CD4-positive, alpha-beta T cell (primary cell): ENCODE measurements at regions not wholly inside any gene's neighbourhood (a gene's known extent, or its start where the extent isn't known, plus 50 kb on each side); places are given as distances from the start of the nearest gene placed in this dataset.

Experiments used
- ATAC-seq: fragments of 200-7000 bp; cut with Tn5 transposase; one replicate; pipeline ENCODE4 v1.10.0; 2022; ENCODE audit warnings: mild to moderate bottlenecking; ENCODE audit not compliant: poor library complexity
- CTCF ChIA-PET: fragments of 350-600 bp; sonication (Branson Sonifier 250); formaldehyde crosslinking; loops from one replicate; lab custom pipeline; 2021; ENCODE audit warnings: antibody characterized with exemption, inconsistent platforms; lab: Charles Lee
- POLR2A ChIA-PET: fragments of 350-600 bp; sonication (Branson Sonifier 250); formaldehyde crosslinking; loops from one replicate; lab custom pipeline; 2021; ENCODE audit warnings: antibody characterized with exemption, inconsistent platforms; lab: Charles Lee
- DNase-seq, 14 experiments: peaks; one replicate each; pipeline ENCODE4 v3.0.0-alpha.2; 2013 to 2020; ENCODE audit warnings: mixed read lengths in 2 of 14
- H3K27ac ChIP-seq, 2 donors: one replicate each; pipeline versions ENCODE4 v1.5.1 to v1.7.0; 2013; ENCODE audit warnings: low read length in 2 of 2, low read depth in 1 of 2, mild to moderate bottlenecking in 1 of 2
- H3K27me3 ChIP-seq, 2 experiments: 1 replicate in 1 of 2; 2 replicates in 1 of 2; pipeline versions ENCODE4 v1.6.1 to v1.7.0; 2013; ENCODE audit warnings: low read length in 2 of 2, control low read depth in 1 of 2, mild to moderate bottlenecking in 1 of 2, moderate library complexity in 1 of 2; ENCODE audit not compliant: insufficient read depth in 2 of 2, control insufficient read depth in 1 of 2
- H3K36me3 ChIP-seq: one replicate; pipeline ENCODE4 v1.6.1; 2013; ENCODE audit warnings: low read length, control low read depth; ENCODE audit not compliant: insufficient read depth
- H3K4me1 ChIP-seq: one replicate; pipeline ENCODE4 v1.6.1; 2013; ENCODE audit warnings: low read length, control low read depth; ENCODE audit not compliant: insufficient read depth
- H3K4me3 ChIP-seq: one replicate; pipeline ENCODE4 v1.5.1; 2013; ENCODE audit warnings: mild to moderate bottlenecking, low read length, moderate library complexity
- H3K9me3 ChIP-seq, 2 experiments: 1 replicate in 1 of 2; 2 replicates in 1 of 2; pipeline versions ENCODE4 v1.6.1 to v1.7.0; 2013; ENCODE audit warnings: low read length in 2 of 2, mild to moderate bottlenecking in 2 of 2, control low read depth in 1 of 2, moderate library complexity in 1 of 2; ENCODE audit not compliant: control insufficient read depth in 1 of 2, insufficient read depth in 1 of 2
- H3K27ac Mint-ChIP-seq: one replicate; pipeline ENCODE4 v1.8.0; 2020; ENCODE audit warnings: mixed read lengths
- H3K27me3 Mint-ChIP-seq: one replicate; pipeline ENCODE4 v1.8.0; 2021; ENCODE audit warnings: mixed read lengths
- H3K36me3 Mint-ChIP-seq: one replicate; pipeline ENCODE4 v1.8.0; 2021; ENCODE audit warnings: low read depth, mixed read lengths
- H3K4me1 Mint-ChIP-seq: one replicate; pipeline ENCODE4 v1.8.0; 2021; ENCODE audit warnings: low read depth, mixed read lengths
- H3K4me3 Mint-ChIP-seq: one replicate; pipeline ENCODE4 v1.8.0; 2020; ENCODE audit warnings: mild to moderate bottlenecking, mixed read lengths
- H3K9me3 Mint-ChIP-seq: one replicate; pipeline ENCODE4 v1.8.0; 2020; ENCODE audit warnings: mixed read lengths
- CTCF ChIP-seq: fragments of 200-600 bp; IDR thresholded peaks from one replicate; pipeline ENCODE4 v1.8.0; 2022; ENCODE audit warnings: antibody characterized with exemption, mild to moderate bottlenecking
- intact Hi-C, 2 experiments: fragments of 100-400 bp; cut with DNase I in 1 of 2; cut with micrococcal nuclease in 1 of 2; formaldehyde crosslinking; loops; one replicate each; pipeline versions ENCODE4 v1.15.1 to v1.9.0; 2023 to 2025; cut with DNase I, micrococcal nuclease

- Histone ChIP-seq H3K27me3 (no peaks in the 10 kb centered on the region), H3K27ac (no peak overlapping the region), H3K4me3 (no peak overlapping the region), H3K9me3 (peaks cover 0 to 11% of the 10 kb centered on the region in 2 experiments), H3K4me1 (no peaks in the 10 kb centered on the region), H3K36me3 (no peaks in the 10 kb centered on the region)
- no peak for ATAC-seq
- Mint-ChIP-seq H3K4me1 (no peaks in the 10 kb centered on the region), H3K4me3 (no peak overlapping the region), H3K36me3 (no peaks in the 10 kb centered on the region), H3K9me3 (no peaks in the 10 kb centered on the region), H3K27ac (no peak overlapping the region), H3K27me3 (peaks cover 4% of the 10 kb centered on the region)
- no peak for DNase-seq
- POLR2A ChIA-PET, result no interaction called here
- intact Hi-C loops, result no loop called here
- CTCF ChIA-PET, result no interaction called here
- TF ChIP-seq CTCF, result no peak
These were observed 101.1 kb upstream of the COL5A1 start for GRCh38 chr9:134540276-134541096.

- Mint-ChIP-seq H3K27ac (no peak overlapping the region), H3K4me3 (no peak overlapping the region), H3K27me3 (peaks cover 4% of the 10 kb centered on the region), H3K4me1 (no peaks in the 10 kb centered on the region), H3K9me3 (no peaks in the 10 kb centered on the region), H3K36me3 (no peaks in the 10 kb centered on the region)
- ChIA-PET CTCF (no interaction called here), POLR2A (no interaction called here)
- H3K9me3 ChIP-seq, result peaks cover 0 to 11% of the 10 kb centered on the region in 2 experiments
- no peak for DNase-seq
- no peak overlapping the region for H3K27ac ChIP-seq
- peaks cover 0 to 3% of the 10 kb centered on the region in 2 experiments for H3K27me3 ChIP-seq
- no peak for TF ChIP-seq CTCF
- H3K4me1 ChIP-seq, result no peaks in the 10 kb centered on the region
- no peak for ATAC-seq
- no peaks in the 10 kb centered on the region for H3K36me3 ChIP-seq
- intact Hi-C loops, result no loop called here
- H3K4me3 ChIP-seq, result no peak overlapping the region
These were observed 100.4 kb upstream of the COL5A1 start for GRCh38 chr9:134541097-134541747.

GRCh38 chr9:134544388-134545214, 97.0 kb upstream of the COL5A1 start:
- Histone ChIP-seq H3K4me3 (no peak overlapping the region), H3K27ac (no peak overlapping the region), H3K36me3 (no peaks in the 10 kb centered on the region), H3K4me1 (no peaks in the 10 kb centered on the region), H3K27me3 (peaks cover 0 to 3% of the 10 kb centered on the region in 2 experiments), H3K9me3 (peaks cover 0 to 15% of the 10 kb centered on the region in 2 experiments)
- ATAC-seq (no peak), DNase-seq (no peak)
- POLR2A ChIA-PET, result no interaction called here
- Mint-ChIP-seq H3K9me3 (no peaks in the 10 kb centered on the region), H3K27ac (no peak overlapping the region), H3K36me3 (no peaks in the 10 kb centered on the region), H3K4me1 (no peaks in the 10 kb centered on the region), H3K27me3 (peaks cover 4% of the 10 kb centered on the region), H3K4me3 (no peak overlapping the region)
- CTCF ChIA-PET, result no interaction called here
- intact Hi-C loops, result no loop called here
- TF ChIP-seq CTCF, result no peak
